Mesenchymal stem cell (in vitro differentiated cells and primary cell): ENCODE measurements at regions not wholly inside any gene's neighbourhood (a gene's known extent, or its start where the extent isn't known, plus 50 kb on each side); places are given as distances from the start of the nearest gene placed in this dataset.

ENCODE experiments used
- DNase-seq: peaks from one replicate; pipeline ENCODE4 v3.0.0-alpha.2; 2013
- H2AFZ ChIP-seq: one replicate; pipeline ENCODE4 v1.6.1; 2013; ENCODE audit warnings: low read depth, mild to moderate bottlenecking, control low read depth, inconsistent platforms, low read length, moderate library complexity
- H2AK5ac ChIP-seq: 2 replicates; pipeline ENCODE4 v1.6.1; 2013; ENCODE audit warnings: low read length, moderate library complexity, mild to moderate bottlenecking, inconsistent platforms; ENCODE audit not compliant: severe bottlenecking
- H2BK120ac ChIP-seq: one replicate; pipeline ENCODE4 v1.6.1; 2013; ENCODE audit warnings: low read depth, mild to moderate bottlenecking, inconsistent platforms, low read length, moderate library complexity
- H2BK12ac ChIP-seq, 2 experiments: one replicate each; pipeline ENCODE4 v1.6.1; 2013; ENCODE audit warnings: inconsistent platforms in 2 of 2, low read length in 2 of 2, mild to moderate bottlenecking in 2 of 2, moderate library complexity in 2 of 2, control low read depth in 1 of 2
- H2BK15ac ChIP-seq: one replicate; pipeline ENCODE4 v1.6.1; 2013; ENCODE audit warnings: mild to moderate bottlenecking, low read depth, inconsistent platforms; ENCODE audit not compliant: poor library complexity, severe bottlenecking
- H2BK5ac ChIP-seq: 2 replicates; pipeline ENCODE4 v1.6.1; 2013; ENCODE audit warnings: low read depth, mild to moderate bottlenecking, low read length, control low read depth, inconsistent platforms; ENCODE audit not compliant: poor library complexity, severe bottlenecking
- H3K14ac ChIP-seq, 2 experiments: one replicate each; pipeline ENCODE4 v1.6.1; 2013; ENCODE audit warnings: inconsistent platforms in 2 of 2, low read length in 2 of 2, control low read depth in 1 of 2, mild to moderate bottlenecking in 1 of 2, moderate library complexity in 1 of 2
- H3K18ac ChIP-seq, 2 experiments: one replicate each; pipeline ENCODE4 v1.6.1; 2013; ENCODE audit warnings: inconsistent platforms in 2 of 2, low read length in 2 of 2, control low read depth in 1 of 2, low read depth in 1 of 2, mild to moderate bottlenecking in 1 of 2
- H3K23ac ChIP-seq, 2 experiments: one replicate each; pipeline ENCODE4 v1.6.1; 2013; ENCODE audit warnings: inconsistent platforms in 2 of 2, low read length in 2 of 2, mild to moderate bottlenecking in 2 of 2, moderate library complexity in 2 of 2, control low read depth in 1 of 2
- H3K27ac ChIP-seq: 2 replicates; pipeline ENCODE4 v1.5.1; 2013; ENCODE audit warnings: mild to moderate bottlenecking, moderate library complexity, low read length, control low read depth, inconsistent platforms; ENCODE audit not compliant: poor library complexity, severe bottlenecking
- H3K27me3 ChIP-seq, 2 experiments: 2 replicates each; pipeline versions ENCODE4 v1.6.1 to v1.7.0; 2013; ENCODE audit warnings: low read length in 2 of 2, mild to moderate bottlenecking in 2 of 2, moderate library complexity in 2 of 2, control low read depth in 1 of 2, inconsistent platforms in 1 of 2; ENCODE audit not compliant: control insufficient read depth in 1 of 2, insufficient read depth in 1 of 2
- H3K36me3 ChIP-seq, 2 experiments: 2 replicates each; pipeline versions ENCODE4 v1.6.1 to v1.7.0; 2013; ENCODE audit warnings: low read length in 2 of 2, control low read depth in 1 of 2, inconsistent platforms in 1 of 2, low read depth in 1 of 2, mild to moderate bottlenecking in 1 of 2; ENCODE audit not compliant: insufficient read depth in 2 of 2, control insufficient read depth in 1 of 2
- H3K4ac ChIP-seq, 2 experiments: one replicate each; pipeline ENCODE4 v1.6.1; 2013; ENCODE audit warnings: inconsistent platforms in 2 of 2, low read length in 2 of 2, mild to moderate bottlenecking in 2 of 2, moderate library complexity in 2 of 2, control low read depth in 1 of 2, low read depth in 1 of 2
- H3K4me1 ChIP-seq: 2 replicates; pipeline ENCODE4 v1.6.1; 2013; ENCODE audit warnings: low read depth, low read length, control low read depth; ENCODE audit not compliant: control insufficient read depth, insufficient read depth
- H3K4me2 ChIP-seq: 2 replicates; pipeline ENCODE4 v1.6.1; 2013; ENCODE audit warnings: low read length, mild to moderate bottlenecking, inconsistent platforms; ENCODE audit not compliant: poor library complexity, severe bottlenecking
- H3K4me3 ChIP-seq, 2 experiments: 2 replicates each; pipeline versions ENCODE4 v1.5.1 to v1.7.0; 2013; ENCODE audit warnings: low read length in 2 of 2, mild to moderate bottlenecking in 2 of 2, control low read depth in 1 of 2, low read depth in 1 of 2; ENCODE audit not compliant: insufficient read depth in 1 of 2
- H3K79me1 ChIP-seq: replicated peaks from 2 replicates; pipeline ENCODE4 v1.6.1; 2013; ENCODE audit warnings: mild to moderate bottlenecking, control low read depth, low read length, inconsistent platforms; ENCODE audit not compliant: poor library complexity, severe bottlenecking
- H3K9ac ChIP-seq: 2 replicates; pipeline ENCODE4 v1.7.0; 2013; ENCODE audit warnings: mild to moderate bottlenecking, low read length, moderate library complexity
- H3K9me3 ChIP-seq: 2 replicates; pipeline ENCODE4 v1.7.0; 2013; ENCODE audit warnings: mild to moderate bottlenecking, low read length; ENCODE audit not compliant: control insufficient read depth
- H4K8ac ChIP-seq: one replicate; pipeline ENCODE4 v1.6.1; 2013; ENCODE audit warnings: inconsistent platforms, mild to moderate bottlenecking, low read length, moderate library complexity
- H4K91ac ChIP-seq: one replicate; pipeline ENCODE4 v1.6.1; 2013; ENCODE audit warnings: mild to moderate bottlenecking, low read length, inconsistent platforms
- WGBS: methylation state at CpG from one replicate; pipeline ENCODE4 v1.1.7; 2013; ENCODE audit warnings: mixed read lengths; 5-methylcytosine and 5-hydroxymethylcytosine counted together

- WGBS: no CpG with 5 or more reads among the region's 2 CpGs
- no peak for DNase-seq
- H3K27ac ChIP-seq: no peak overlapping the region
- H2BK120ac ChIP-seq: no peak overlapping the region
- no peak overlapping the region for H3K4ac ChIP-seq
- H2BK15ac ChIP-seq: no peak overlapping the region
- no peak overlapping the region for H2BK12ac ChIP-seq
- H4K8ac ChIP-seq: no peak overlapping the region
- no peak overlapping the region for H3K14ac ChIP-seq
- H3K4me1 ChIP-seq: no peaks in the 10 kb centered on the region
- H2AK5ac ChIP-seq: no peak overlapping the region
- H2AFZ ChIP-seq: no peak overlapping the region
- H3K79me1 ChIP-seq: no peaks in the 10 kb centered on the region
- no peak overlapping the region for H3K4me2 ChIP-seq
- H4K91ac ChIP-seq: no peak overlapping the region
- H3K9me3 ChIP-seq: no peaks in the 10 kb centered on the region
- no peaks in the 10 kb centered on the region for H3K27me3 ChIP-seq
- no peak overlapping the region for H3K18ac ChIP-seq
- no peak overlapping the region for H2BK5ac ChIP-seq
- H3K23ac ChIP-seq: no peak overlapping the region
- no peak overlapping the region for H3K4me3 ChIP-seq
- H3K9ac ChIP-seq: no peak overlapping the region
- H3K36me3 ChIP-seq: no peaks in the 10 kb centered on the region
Observed at GRCh38 chr4:60562334-60562733, 637.8 kb upstream of the ADGRL3 start.

- Histone ChIP-seq H3K14ac (no peak overlapping the region), H3K27me3 (no peaks in the 10 kb centered on the region), H3K18ac (no peak overlapping the region), H2BK120ac (no peak overlapping the region), H3K9me3 (peaks cover 5% of the 10 kb centered on the region), H3K9ac (no peak overlapping the region), H3K79me1 (no peaks in the 10 kb centered on the region), H3K4ac (no peak overlapping the region), H3K4me1 (no peaks in the 10 kb centered on the region), H3K27ac (no peak overlapping the region), H2BK12ac (no peak overlapping the region), H2BK5ac (no peak overlapping the region), H3K4me3 (no peak overlapping the region), H3K36me3 (no peaks in the 10 kb centered on the region), H2AK5ac (no peak overlapping the region), H4K8ac (no peak overlapping the region), H3K23ac (no peak overlapping the region), H3K4me2 (no peak overlapping the region), H2AFZ (no peak overlapping the region), H4K91ac (no peak overlapping the region), H2BK15ac (no peak overlapping the region)
- 86% methylated on average over 6 of the region's 7 CpGs for WGBS
- no peak for DNase-seq
Observed at GRCh38 chr4:60565558-60565957, 634.6 kb upstream of the ADGRL3 start.

- Histone ChIP-seq H3K4me2 (no peak overlapping the region), H2AK5ac (no peak overlapping the region), H3K23ac (no peak overlapping the region), H2BK120ac (no peak overlapping the region), H2BK5ac (no peak overlapping the region), H3K14ac (no peak overlapping the region), H2BK12ac (no peak overlapping the region), H4K8ac (no peak overlapping the region), H3K9ac (no peak overlapping the region), H3K27me3 (no peaks in the 10 kb centered on the region), H3K4me3 (no peak overlapping the region), H3K27ac (no peak overlapping the region), H3K4ac (no peak overlapping the region), H3K18ac (no peak overlapping the region), H2AFZ (no peak overlapping the region), H3K79me1 (no peaks in the 10 kb centered on the region), H2BK15ac (no peak overlapping the region), H4K91ac (no peak overlapping the region), H3K4me1 (no peaks in the 10 kb centered on the region), H3K36me3 (no peaks in the 10 kb centered on the region), H3K9me3 (no peaks in the 10 kb centered on the region)
- DNase-seq: no peak
Observed at GRCh38 chr4:60575336-60575735, 624.8 kb upstream of the ADGRL3 start.

- Histone ChIP-seq H4K91ac (no peak overlapping the region), H4K8ac (no peak overlapping the region), H3K9me3 (no peaks in the 10 kb centered on the region), H2BK120ac (no peak overlapping the region), H2BK12ac (no peak overlapping the region), H3K4me1 (no peaks in the 10 kb centered on the region), H3K36me3 (no peaks in the 10 kb centered on the region), H2AFZ (no peak overlapping the region), H2BK5ac (no peak overlapping the region), H3K27me3 (no peaks in the 10 kb centered on the region), H3K14ac (no peak overlapping the region), H3K9ac (no peak overlapping the region), H3K4me2 (no peak overlapping the region), H3K79me1 (no peaks in the 10 kb centered on the region), H3K4me3 (no peak overlapping the region), H3K4ac (no peak overlapping the region), H2BK15ac (no peak overlapping the region), H3K23ac (no peak overlapping the region), H2AK5ac (no peak overlapping the region), H3K18ac (no peak overlapping the region), H3K27ac (no peak overlapping the region)
- DNase-seq: no peak
- WGBS: 67% methylated on average over 2 of the region's 2 CpGs
Observed at GRCh38 chr4:60579335-60579734, 620.8 kb upstream of the ADGRL3 start.
